GM21381 (cell line): ENCODE measurements at regions not wholly inside any gene's neighbourhood (a gene's known extent, or its start where the extent isn't known, plus 50 kb on each side); places are given as distances from the start of the nearest gene placed in this dataset.
"Not testable (repeated sequence)": the region's sequence is repeated elsewhere in the genome, so short reads cannot be mapped to it uniquely, and the experiment has no call there.

Experiments
- ATAC-seq: cut with Tn5 transposase; IDR thresholded peaks from one replicate; pipeline ENCODE4 v1.9.1; 2021; ENCODE audit warnings: mild to moderate bottlenecking, moderate library complexity; ENCODE audit not compliant: unreplicated experiment

- no peak for ATAC-seq
Observed at GRCh38 chr2:195118276-195118675, 538.8 kb upstream of the SLC39A10 start.

GRCh38 chr2:195117011-195117410 lies 540.0 kb upstream of the SLC39A10 start:
- ATAC-seq: no peak

GRCh38 chr2:195115738-195116137 lies 541.3 kb upstream of the SLC39A10 start:
- no peak for ATAC-seq

- no peak for ATAC-seq
Observed at GRCh38 chr2:195108182-195108581, 548.8 kb upstream of the SLC39A10 start.

GRCh38 chr2:195106681-195107380 lies 550.2 kb upstream of the SLC39A10 start:
- ATAC-seq: no peak

GRCh38 chr2:195105581-195105980 lies 551.4 kb upstream of the SLC39A10 start:
- no peak for ATAC-seq

GRCh38 chr2:195094330-195094729 lies 562.7 kb upstream of the SLC39A10 start:
- no peak for ATAC-seq

- ATAC-seq: no peak
Observed at GRCh38 chr2:195092341-195092740, 564.7 kb upstream of the SLC39A10 start.

GRCh38 chr2:195072806-195073205 lies 584.2 kb upstream of the SLC39A10 start:
- not testable (repeated sequence) for ATAC-seq

- ATAC-seq: no peak
Observed at GRCh38 chr2:195057001-195057400, 600.0 kb upstream of the SLC39A10 start.

GRCh38 chr2:195055996-195056395 lies 601.0 kb upstream of the SLC39A10 start:
- ATAC-seq: no peak

- no peak for ATAC-seq
Observed at GRCh38 chr2:195051401-195051800, 605.6 kb upstream of the SLC39A10 start.

GRCh38 chr2:195049372-195050031 lies 607.5 kb upstream of the SLC39A10 start:
- ATAC-seq: peak; percentile 89

- no peak for ATAC-seq
Observed at GRCh38 chr2:195047955-195048354, 609.1 kb upstream of the SLC39A10 start.

GRCh38 chr2:195044801-195045200 lies 612.2 kb upstream of the SLC39A10 start:
- no peak for ATAC-seq

- ATAC-seq: no peak
Observed at GRCh38 chr2:195038153-195038552, 618.9 kb upstream of the SLC39A10 start.

- ATAC-seq: no peak
Observed at GRCh38 chr2:195037045-195037444, 620.0 kb upstream of the SLC39A10 start.

GRCh38 chr2:195031411-195031810 lies 625.6 kb upstream of the SLC39A10 start:
- no peak for ATAC-seq

- ATAC-seq: no peak
Observed at GRCh38 chr2:195029804-195030654, 627.0 kb upstream of the SLC39A10 start.

- ATAC-seq: no peak
Observed at GRCh38 chr2:195027947-195028346, 629.1 kb upstream of the SLC39A10 start.

GRCh38 chr2:195026261-195026660 lies 630.8 kb upstream of the SLC39A10 start:
- ATAC-seq: no peak

GRCh38 chr2:195022508-195022830 lies 634.6 kb upstream of the SLC39A10 start:
- ATAC-seq: no peak
